Testis (tissue), 2 donors: ENCODE measurements at regions not wholly inside any gene's neighbourhood (a gene's known extent, or its start where the extent isn't known, plus 50 kb on each side); places are given as distances from the start of the nearest gene placed in this dataset.
A peak's percentile ranks its signal among the peaks of the same experiment; 100 is the strongest.

Experiments
- POLR2A ChIP-seq: fragments of 450-650 bp; IDR thresholded peaks from one replicate; pipeline ENCODE4 v1.6.1; 2017; ENCODE audit warnings: antibody characterized with exemption, mild to moderate bottlenecking, moderate library complexity
- TF ChIP-seq, protein P1 (sequence below), 3 experiments: fragments of 450-650 bp in 2 of 3; fragments of 200-600 bp in 1 of 3; sonication (generic) in 1 of 3; IDR thresholded peaks; one replicate each; pipeline ENCODE4 v1.5.1; 2016 to 2019; ENCODE audit warnings: antibody characterized with exemption in 3 of 3, mild to moderate bottlenecking in 2 of 3, moderate library complexity in 1 of 3

GRCh38 chr1:201703621-201704438, 125.1 kb upstream of the IPO9 start:
- no peak for TF ChIP-seq POLR2A
- TF ChIP-seq, protein P1, sequence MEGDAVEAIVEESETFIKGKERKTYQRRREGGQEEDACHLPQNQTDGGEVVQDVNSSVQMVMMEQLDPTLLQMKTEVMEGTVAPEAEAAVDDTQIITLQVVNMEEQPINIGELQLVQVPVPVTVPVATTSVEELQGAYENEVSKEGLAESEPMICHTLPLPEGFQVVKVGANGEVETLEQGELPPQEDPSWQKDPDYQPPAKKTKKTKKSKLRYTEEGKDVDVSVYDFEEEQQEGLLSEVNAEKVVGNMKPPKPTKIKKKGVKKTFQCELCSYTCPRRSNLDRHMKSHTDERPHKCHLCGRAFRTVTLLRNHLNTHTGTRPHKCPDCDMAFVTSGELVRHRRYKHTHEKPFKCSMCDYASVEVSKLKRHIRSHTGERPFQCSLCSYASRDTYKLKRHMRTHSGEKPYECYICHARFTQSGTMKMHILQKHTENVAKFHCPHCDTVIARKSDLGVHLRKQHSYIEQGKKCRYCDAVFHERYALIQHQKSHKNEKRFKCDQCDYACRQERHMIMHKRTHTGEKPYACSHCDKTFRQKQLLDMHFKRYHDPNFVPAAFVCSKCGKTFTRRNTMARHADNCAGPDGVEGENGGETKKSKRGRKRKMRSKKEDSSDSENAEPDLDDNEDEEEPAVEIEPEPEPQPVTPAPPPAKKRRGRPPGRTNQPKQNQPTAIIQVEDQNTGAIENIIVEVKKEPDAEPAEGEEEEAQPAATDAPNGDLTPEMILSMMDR (IDR thresholded peaks at IDR 0.05): peak; percentile 90 to 97 (median 97)
